ENCODE measurements at regions not wholly inside any gene's neighbourhood (a gene's known extent, or its start where the extent isn't known, plus 50 kb on each side); places are given as distances from the start of the nearest gene placed in this dataset.

DNA sequence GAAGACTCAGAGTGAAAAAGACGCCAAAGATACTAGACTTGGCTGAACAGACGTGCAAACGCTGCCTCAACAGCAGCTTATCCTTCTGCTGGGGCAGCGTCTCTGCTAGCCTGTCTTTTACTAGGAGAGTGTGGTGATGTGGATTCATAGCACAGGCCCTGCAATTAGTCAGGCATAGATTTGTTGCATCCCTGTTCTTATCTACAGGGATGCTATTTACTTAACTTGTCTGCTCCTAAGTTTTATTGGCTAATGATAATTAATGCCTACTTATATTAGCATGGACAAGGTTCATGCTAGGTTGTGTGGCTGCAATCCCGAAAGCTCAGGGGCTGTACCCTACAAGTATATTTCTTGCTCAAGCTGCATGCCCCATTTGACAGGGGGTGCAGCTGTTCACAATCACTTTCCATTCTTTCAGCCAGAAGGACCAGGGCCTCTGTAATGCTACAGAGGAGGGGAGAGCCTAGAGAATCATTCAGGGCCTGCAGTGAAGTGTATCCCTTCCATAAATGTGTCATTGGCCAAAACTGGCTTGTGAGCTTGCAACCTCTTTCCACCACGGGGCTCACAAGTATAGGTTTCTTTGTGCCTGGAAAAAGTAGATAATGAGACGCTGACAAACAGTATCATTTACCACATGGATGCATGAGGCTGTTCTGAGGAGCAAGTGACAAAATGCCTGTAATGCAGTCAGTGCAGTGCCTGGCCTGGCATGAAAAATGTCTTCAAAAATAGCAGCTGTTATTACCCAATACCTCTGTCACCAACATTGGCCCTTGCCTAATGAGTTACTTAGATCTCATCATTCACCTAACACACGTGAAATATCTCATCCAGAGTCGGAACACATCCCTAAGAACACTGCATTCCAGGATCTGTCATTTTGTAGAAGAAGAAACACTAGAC lies 685.8 kb upstream of the API5 start:
- Histone ChIP-seq H3K4me1 (ENCODE audit: control insufficient read depth in 2 of 2, insufficient read depth in 2 of 2, low read length in 2 of 2) (no peaks in the 10 kb centered on the region), H3K9me3 (ENCODE audit: control insufficient read depth in 2 of 2, insufficient read depth in 1 of 2, low read length in 1 of 2) (no peaks in the 10 kb centered on the region), H3K4me3 (ENCODE audit: low read length in 2 of 2) (no peak overlapping the region), H3K27me3 (ENCODE audit: control insufficient read depth in 2 of 2, insufficient read depth in 1 of 2, low read length in 1 of 2) (no peaks in the 10 kb centered on the region), H3K36me3 (ENCODE audit: control insufficient read depth in 2 of 2, insufficient read depth in 2 of 2, low read length in 1 of 2) (no peaks in the 10 kb centered on the region), H3K27ac (ENCODE audit: low read depth in 1 of 2, low read length in 1 of 2) (no peak overlapping the region)
- no peak for DNase-seq (ENCODE audit: low read depth in 6 of 9, low spot score in 9 of 9)
- 85% methylated on average over 9 of the region's 9 CpGs for WGBS

DNA sequence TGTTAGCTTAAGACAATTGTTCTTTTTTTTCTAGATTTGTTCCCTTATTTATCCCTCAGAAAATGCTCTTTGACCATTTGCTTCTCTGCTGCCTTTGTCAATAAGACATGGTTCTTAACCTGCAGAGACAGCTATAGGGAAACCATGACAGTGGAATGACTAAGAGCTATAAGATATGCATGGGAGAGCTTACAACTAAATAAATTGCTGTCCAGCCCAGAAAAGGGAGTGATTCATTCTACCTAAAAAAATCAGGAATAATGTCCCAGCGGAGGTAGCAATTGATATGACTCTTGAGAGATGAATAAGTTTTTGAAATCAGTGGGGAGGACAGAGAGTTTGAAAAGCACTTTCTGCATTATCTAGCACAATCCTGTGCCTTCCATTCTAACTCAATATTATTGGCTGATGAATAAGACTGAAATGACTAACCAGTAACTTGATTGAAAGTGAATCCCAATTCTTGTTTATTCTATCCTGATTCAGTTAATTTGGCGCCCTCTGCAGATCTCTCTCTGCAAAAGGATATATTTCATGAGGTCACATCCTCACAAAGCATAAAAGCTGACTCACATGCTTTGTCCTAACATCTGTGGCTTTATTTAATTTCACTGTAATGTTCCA lies 680.5 kb upstream of the API5 start:
- 56% methylated on average over 2 of the region's 2 CpGs for WGBS
- H3K27me3 ChIP-seq (ENCODE audit: control insufficient read depth in 2 of 2, insufficient read depth in 1 of 2, low read length in 1 of 2) = no peaks in the 10 kb centered on the region
- no peak for DNase-seq (ENCODE audit: low read depth in 6 of 9, low spot score in 9 of 9)

DNA sequence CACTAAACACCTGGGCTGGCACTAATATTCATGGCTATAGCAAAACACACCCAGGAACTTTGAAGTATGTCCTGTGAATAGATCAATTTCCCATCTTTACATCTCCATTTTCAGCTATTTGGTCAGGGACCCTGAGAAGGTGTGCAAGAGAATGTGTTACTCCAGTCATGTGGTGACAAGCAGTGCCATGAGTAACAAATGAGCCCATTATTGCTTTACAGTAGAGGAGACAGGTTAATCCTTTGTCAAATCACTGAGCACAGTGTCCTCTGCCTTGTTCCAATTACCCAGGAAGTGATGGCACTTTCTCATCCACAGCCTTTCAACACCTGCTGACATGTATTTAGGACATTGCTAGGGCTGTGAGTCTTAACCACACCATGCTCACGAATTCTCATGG lies 664.8 kb upstream of the API5 start:
- H3K27me3 ChIP-seq (ENCODE audit: control insufficient read depth in 2 of 2, insufficient read depth in 1 of 2, low read length in 1 of 2) = no peaks in the 10 kb centered on the region
- H3K4me3 ChIP-seq (ENCODE audit: low read length in 2 of 2) = no peak overlapping the region
- no peaks in the 10 kb centered on the region for H3K9me3 ChIP-seq (ENCODE audit: control insufficient read depth in 2 of 2, insufficient read depth in 1 of 2, low read length in 1 of 2)
- H3K36me3 ChIP-seq (ENCODE audit: control insufficient read depth in 2 of 2, insufficient read depth in 2 of 2, low read length in 1 of 2) = no peaks in the 10 kb centered on the region
- 80% methylated on average over 1 of the region's 1 CpG for WGBS
- no peaks in the 10 kb centered on the region for H3K4me1 ChIP-seq (ENCODE audit: control insufficient read depth in 2 of 2, insufficient read depth in 2 of 2, low read length in 2 of 2)
- H3K27ac ChIP-seq (ENCODE audit: low read depth in 1 of 2, low read length in 1 of 2) = no peak overlapping the region
- no peak for DNase-seq (ENCODE audit: low read depth in 6 of 9, low spot score in 9 of 9)

More for the DNA sequence above, 680.5 kb upstream of the API5 start:
- H3K4me3 ChIP-seq (ENCODE audit: low read length in 2 of 2) = no peak overlapping the region
- no peak overlapping the region for H3K27ac ChIP-seq (ENCODE audit: low read depth in 1 of 2, low read length in 1 of 2)
- H3K4me1 ChIP-seq (ENCODE audit: control insufficient read depth in 2 of 2, insufficient read depth in 2 of 2, low read length in 2 of 2) = no peaks in the 10 kb centered on the region
- H3K9me3 ChIP-seq (ENCODE audit: control insufficient read depth in 2 of 2, insufficient read depth in 1 of 2, low read length in 1 of 2) = no peaks in the 10 kb centered on the region
- H3K36me3 ChIP-seq (ENCODE audit: control insufficient read depth in 2 of 2, insufficient read depth in 2 of 2, low read length in 1 of 2) = no peaks in the 10 kb centered on the region

DNA sequence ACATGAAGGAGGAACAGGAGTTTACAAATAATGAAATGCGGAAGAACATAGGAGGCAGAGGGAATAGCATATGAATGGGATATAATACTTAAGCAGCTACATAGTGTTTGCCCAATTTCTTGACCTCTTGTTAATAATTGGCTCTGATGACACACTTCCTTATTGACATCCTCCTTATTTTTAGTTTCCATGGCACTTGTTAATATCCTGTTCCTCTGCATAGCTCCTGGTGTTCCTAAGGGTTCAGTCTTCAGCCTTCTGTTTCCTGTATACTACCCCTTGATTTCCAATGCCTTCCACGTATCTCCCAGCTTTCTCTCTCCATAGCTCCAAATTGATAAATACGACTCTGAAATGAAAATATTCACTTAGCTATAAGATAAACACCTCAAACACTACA lies 663.8 kb upstream of the API5 start:
- DNase-seq (ENCODE audit: low read depth in 6 of 9, low spot score in 9 of 9) = no peak

DNA sequence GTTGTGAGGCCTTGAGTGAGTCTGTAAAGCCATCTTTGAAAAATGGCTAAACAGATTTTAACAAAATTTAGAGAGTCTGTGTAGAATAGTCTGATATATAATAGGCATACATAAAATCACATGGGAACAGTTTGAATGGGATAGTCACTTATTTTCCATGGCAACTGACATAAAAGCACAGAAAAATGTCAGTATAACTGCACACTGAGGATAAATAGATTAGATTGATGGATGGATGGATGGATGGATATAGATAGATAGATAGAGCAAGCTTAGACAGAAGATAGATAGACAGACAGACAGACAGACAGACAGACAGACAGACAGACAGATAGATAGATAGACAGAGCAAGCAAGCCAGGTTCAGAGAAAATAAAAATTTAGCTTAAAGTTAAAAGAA lies 660.2 kb upstream of the API5 start:
- Histone ChIP-seq H3K36me3 (ENCODE audit: control insufficient read depth in 2 of 2, insufficient read depth in 2 of 2, low read length in 1 of 2) (no peaks in the 10 kb centered on the region), H3K4me1 (ENCODE audit: control insufficient read depth in 2 of 2, insufficient read depth in 2 of 2, low read length in 2 of 2) (no peaks in the 10 kb centered on the region), H3K27me3 (ENCODE audit: control insufficient read depth in 2 of 2, insufficient read depth in 1 of 2, low read length in 1 of 2) (no peaks in the 10 kb centered on the region), H3K4me3 (ENCODE audit: low read length in 2 of 2) (no peak overlapping the region), H3K27ac (ENCODE audit: low read depth in 1 of 2, low read length in 1 of 2) (no peak overlapping the region), H3K9me3 (ENCODE audit: control insufficient read depth in 2 of 2, insufficient read depth in 1 of 2, low read length in 1 of 2) (no peaks in the 10 kb centered on the region)
- no peak for DNase-seq (ENCODE audit: low read depth in 6 of 9, low spot score in 9 of 9)

More for the DNA sequence above, 663.8 kb upstream of the API5 start:
- Histone ChIP-seq H3K9me3 (ENCODE audit: control insufficient read depth in 2 of 2, insufficient read depth in 1 of 2, low read length in 1 of 2) (no peaks in the 10 kb centered on the region), H3K27me3 (ENCODE audit: control insufficient read depth in 2 of 2, insufficient read depth in 1 of 2, low read length in 1 of 2) (no peaks in the 10 kb centered on the region), H3K4me3 (ENCODE audit: low read length in 2 of 2) (no peak overlapping the region), H3K27ac (ENCODE audit: low read depth in 1 of 2, low read length in 1 of 2) (no peak overlapping the region), H3K36me3 (ENCODE audit: control insufficient read depth in 2 of 2, insufficient read depth in 2 of 2, low read length in 1 of 2) (no peaks in the 10 kb centered on the region), H3K4me1 (ENCODE audit: control insufficient read depth in 2 of 2, insufficient read depth in 2 of 2, low read length in 2 of 2) (no peaks in the 10 kb centered on the region)
- WGBS = 83% methylated on average over 3 of the region's 3 CpGs

DNA sequence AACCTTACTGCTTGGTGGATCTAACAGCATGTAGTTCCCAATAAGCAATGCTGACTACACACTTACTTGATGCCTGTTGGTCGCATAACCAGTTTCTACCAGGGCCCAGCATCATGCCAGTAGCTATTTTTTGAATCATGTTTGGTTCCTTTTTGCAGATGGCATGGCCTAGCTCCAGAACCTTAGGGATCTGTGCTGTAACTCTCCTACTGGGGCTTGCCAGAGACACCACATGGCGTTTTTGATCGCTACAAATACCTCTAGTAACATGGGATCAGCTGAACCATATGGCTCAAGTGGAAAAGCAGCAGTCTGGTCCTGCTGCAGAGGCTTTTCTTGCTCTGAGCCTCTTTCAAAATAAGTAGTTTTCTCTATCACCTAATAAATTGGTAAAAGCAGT lies 654.6 kb upstream of the API5 start:
- Histone ChIP-seq H3K27me3 (ENCODE audit: control insufficient read depth in 2 of 2, insufficient read depth in 1 of 2, low read length in 1 of 2) (no peaks in the 10 kb centered on the region), H3K9me3 (ENCODE audit: control insufficient read depth in 2 of 2, insufficient read depth in 1 of 2, low read length in 1 of 2) (no peaks in the 10 kb centered on the region), H3K27ac (ENCODE audit: low read depth in 1 of 2, low read length in 1 of 2) (no peak overlapping the region), H3K4me1 (ENCODE audit: control insufficient read depth in 2 of 2, insufficient read depth in 2 of 2, low read length in 2 of 2) (no peaks in the 10 kb centered on the region), H3K36me3 (ENCODE audit: control insufficient read depth in 2 of 2, insufficient read depth in 2 of 2, low read length in 1 of 2) (no peaks in the 10 kb centered on the region), H3K4me3 (ENCODE audit: low read length in 2 of 2) (no peak overlapping the region)
- WGBS = 87% methylated on average over 3 of the region's 3 CpGs
- DNase-seq (ENCODE audit: low read depth in 6 of 9, low spot score in 9 of 9) = no peak

DNA sequence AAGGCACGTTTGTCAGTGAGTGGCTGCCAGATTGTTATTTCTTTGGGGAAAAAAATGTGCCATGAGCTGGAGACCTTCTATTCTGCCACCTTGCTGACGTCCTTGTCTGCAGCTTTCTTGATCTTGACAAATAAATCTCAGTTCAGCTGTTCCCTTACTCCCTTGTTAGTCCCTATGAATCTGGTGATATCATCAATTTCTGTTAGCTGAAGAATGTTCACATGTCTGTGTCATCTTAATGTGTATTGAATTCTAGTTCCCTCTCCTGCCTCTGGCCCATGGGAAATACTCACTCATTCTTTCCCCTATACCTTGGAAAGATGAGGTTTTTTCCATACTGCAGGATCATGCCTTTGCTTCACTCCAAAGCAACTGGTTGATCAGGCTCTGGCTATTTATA lies 649.9 kb upstream of the API5 start:
- no peak for DNase-seq (ENCODE audit: low read depth in 6 of 9, low spot score in 9 of 9)
- WGBS = 75% methylated on average over 2 of the region's 2 CpGs

DNA sequence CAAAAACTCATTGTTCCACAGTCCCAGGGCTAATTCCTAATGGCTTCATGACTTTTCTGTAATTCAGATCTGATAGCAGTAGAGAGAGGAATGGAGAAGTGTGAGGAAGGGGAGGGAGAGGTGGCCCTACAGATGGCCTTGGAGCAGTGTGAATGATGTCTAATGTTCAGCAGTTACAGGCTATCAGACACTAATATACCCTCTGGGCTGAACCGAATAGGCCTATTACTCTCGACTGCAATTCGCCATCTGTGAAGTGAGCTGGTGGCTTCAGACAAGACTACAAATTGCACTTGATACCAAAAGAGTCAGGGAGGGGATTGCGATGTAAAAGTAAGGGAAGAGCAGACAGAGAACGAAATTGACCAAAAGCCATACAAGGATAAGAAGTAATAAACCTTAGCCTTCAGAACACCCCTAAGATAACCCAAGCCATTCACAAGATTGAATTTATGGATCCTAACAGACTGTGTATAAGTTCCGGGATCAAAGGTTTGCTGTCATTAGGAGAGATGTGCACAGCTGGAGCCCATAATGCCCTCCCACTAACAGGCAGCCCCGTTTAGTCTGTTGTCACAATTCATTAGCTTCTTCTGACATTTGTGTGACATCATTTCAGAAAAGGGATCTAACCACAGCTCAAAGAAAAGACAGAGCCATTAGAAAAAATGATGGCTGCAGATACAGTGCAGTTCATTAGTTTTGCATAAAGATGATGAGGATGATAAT lies 642.4 kb upstream of the API5 start:
- Histone ChIP-seq H3K36me3 (ENCODE audit: control insufficient read depth in 2 of 2, insufficient read depth in 2 of 2, low read length in 1 of 2) (no peaks in the 10 kb centered on the region), H3K9me3 (ENCODE audit: control insufficient read depth in 2 of 2, insufficient read depth in 1 of 2, low read length in 1 of 2) (no peaks in the 10 kb centered on the region), H3K27ac (ENCODE audit: low read depth in 1 of 2, low read length in 1 of 2) (no peak overlapping the region), H3K4me1 (ENCODE audit: control insufficient read depth in 2 of 2, insufficient read depth in 2 of 2, low read length in 2 of 2) (no peaks in the 10 kb centered on the region), H3K27me3 (ENCODE audit: control insufficient read depth in 2 of 2, insufficient read depth in 1 of 2, low read length in 1 of 2) (no peaks in the 10 kb centered on the region), H3K4me3 (ENCODE audit: low read length in 2 of 2) (no peak overlapping the region)
- DNase-seq (ENCODE audit: low read depth in 6 of 9, low spot score in 9 of 9) = no peak
- 92% methylated on average over 7 of the region's 7 CpGs for WGBS

More for the DNA sequence above, 649.9 kb upstream of the API5 start:
- Histone ChIP-seq H3K27me3 (ENCODE audit: control insufficient read depth in 2 of 2, insufficient read depth in 1 of 2, low read length in 1 of 2) (no peaks in the 10 kb centered on the region), H3K4me1 (ENCODE audit: control insufficient read depth in 2 of 2, insufficient read depth in 2 of 2, low read length in 2 of 2) (no peaks in the 10 kb centered on the region), H3K36me3 (ENCODE audit: control insufficient read depth in 2 of 2, insufficient read depth in 2 of 2, low read length in 1 of 2) (no peaks in the 10 kb centered on the region), H3K4me3 (ENCODE audit: low read length in 2 of 2) (no peak overlapping the region), H3K9me3 (ENCODE audit: control insufficient read depth in 2 of 2, insufficient read depth in 1 of 2, low read length in 1 of 2) (no peaks in the 10 kb centered on the region), H3K27ac (ENCODE audit: low read depth in 1 of 2, low read length in 1 of 2) (no peak overlapping the region)

DNA sequence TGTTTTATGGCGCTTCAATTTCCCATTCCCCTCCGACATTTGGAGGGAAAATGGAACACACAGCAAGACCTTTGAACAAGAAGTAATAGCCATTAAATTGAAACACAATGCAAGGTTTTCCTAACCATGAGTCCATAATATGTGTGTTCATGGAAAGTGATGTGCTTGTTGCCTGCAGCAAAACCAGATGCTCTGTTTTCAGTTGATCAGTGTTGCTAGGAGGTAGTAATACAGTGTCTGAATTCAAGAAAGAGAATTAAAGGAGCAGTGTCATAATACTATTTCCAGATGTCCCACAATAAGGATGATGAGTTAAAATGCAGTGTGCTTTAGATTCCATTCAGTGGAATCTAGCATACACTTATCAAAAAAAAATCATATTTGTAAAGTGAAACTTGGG lies 637.4 kb upstream of the API5 start:
- Histone ChIP-seq H3K4me1 (ENCODE audit: control insufficient read depth in 2 of 2, insufficient read depth in 2 of 2, low read length in 2 of 2) (no peaks in the 10 kb centered on the region), H3K27ac (ENCODE audit: low read depth in 1 of 2, low read length in 1 of 2) (no peak overlapping the region), H3K27me3 (ENCODE audit: control insufficient read depth in 2 of 2, insufficient read depth in 1 of 2, low read length in 1 of 2) (no peaks in the 10 kb centered on the region), H3K9me3 (ENCODE audit: control insufficient read depth in 2 of 2, insufficient read depth in 1 of 2, low read length in 1 of 2) (no peaks in the 10 kb centered on the region), H3K36me3 (ENCODE audit: control insufficient read depth in 2 of 2, insufficient read depth in 2 of 2, low read length in 1 of 2) (no peaks in the 10 kb centered on the region), H3K4me3 (ENCODE audit: low read length in 2 of 2) (no peak overlapping the region)
- WGBS = 91% methylated on average over 2 of the region's 2 CpGs
- no peak for DNase-seq (ENCODE audit: low read depth in 6 of 9, low spot score in 9 of 9)
